NCI-H2171 (cell line): ENCODE measurements at regions not wholly inside any gene's neighbourhood (a gene's known extent, or its start where the extent isn't known, plus 50 kb on each side); places are given as distances from the start of the nearest gene placed in this dataset.

Experiments
- DNase-seq: peaks from one replicate; lab custom pipeline; 2025; lab: John Stamatoyannopoulos, UW

DNA sequence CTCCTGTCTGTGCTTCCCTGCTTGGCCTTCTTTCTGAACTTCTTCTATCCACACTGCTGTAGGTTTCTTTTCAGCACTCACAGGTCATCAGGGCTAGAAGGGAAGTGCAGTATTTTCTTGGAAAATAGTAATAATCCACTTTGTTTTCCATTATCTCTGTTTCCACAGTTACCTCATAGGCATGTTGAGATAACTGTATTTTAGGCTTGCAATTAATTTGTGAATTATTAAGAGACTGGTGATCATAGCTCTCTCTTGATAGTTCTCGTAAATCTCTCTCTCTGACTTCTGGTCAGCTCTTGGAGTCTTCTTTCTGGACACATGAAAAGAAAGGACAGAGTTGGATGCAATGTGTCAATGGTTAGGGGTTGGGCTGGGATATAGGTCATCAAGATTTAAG, 243.6 kb upstream of the IGFBP3 start:
- no peak for DNase-seq

DNA sequence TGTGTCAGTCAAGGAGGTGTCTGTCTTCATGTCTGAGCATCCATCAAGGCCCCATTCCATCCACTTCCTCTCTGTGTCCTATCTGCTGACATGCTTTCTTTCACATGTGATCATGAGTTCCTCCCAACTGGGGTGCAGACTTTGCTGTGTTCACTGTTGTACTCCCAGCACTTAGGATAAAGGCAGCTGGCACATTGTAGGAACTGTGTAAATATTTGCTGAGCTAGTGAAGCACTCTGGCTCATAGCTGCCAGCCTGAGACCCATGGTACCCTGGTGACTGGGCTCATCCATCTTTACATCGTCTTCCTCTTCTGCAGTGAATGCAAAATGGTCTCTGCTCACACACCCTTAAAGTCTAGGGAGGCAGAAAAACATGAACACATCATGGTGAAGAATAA, 242.2 kb upstream of the IGFBP3 start:
- DNase-seq = no peak

DNA sequence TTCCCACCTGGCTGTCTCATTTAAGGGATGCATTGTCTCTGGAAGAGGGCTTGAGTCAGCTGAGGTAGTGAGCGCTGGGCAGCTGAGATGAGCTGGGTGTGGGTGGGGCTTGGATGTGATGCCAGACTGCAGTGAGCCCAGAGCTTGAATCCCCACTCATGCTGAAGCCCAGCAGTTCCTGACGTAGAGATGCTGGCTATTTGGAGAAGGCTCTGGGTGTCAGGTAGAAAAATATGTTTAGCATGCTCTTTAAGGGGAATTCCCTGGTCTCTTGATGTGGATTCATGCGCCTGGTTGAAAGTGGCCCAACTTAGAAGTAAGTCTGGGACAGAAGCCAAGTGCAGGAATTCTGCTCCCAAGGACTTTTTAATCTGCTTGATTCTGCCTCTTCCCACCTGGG, 241.5 kb upstream of the IGFBP3 start:
- DNase-seq = no peak

DNA sequence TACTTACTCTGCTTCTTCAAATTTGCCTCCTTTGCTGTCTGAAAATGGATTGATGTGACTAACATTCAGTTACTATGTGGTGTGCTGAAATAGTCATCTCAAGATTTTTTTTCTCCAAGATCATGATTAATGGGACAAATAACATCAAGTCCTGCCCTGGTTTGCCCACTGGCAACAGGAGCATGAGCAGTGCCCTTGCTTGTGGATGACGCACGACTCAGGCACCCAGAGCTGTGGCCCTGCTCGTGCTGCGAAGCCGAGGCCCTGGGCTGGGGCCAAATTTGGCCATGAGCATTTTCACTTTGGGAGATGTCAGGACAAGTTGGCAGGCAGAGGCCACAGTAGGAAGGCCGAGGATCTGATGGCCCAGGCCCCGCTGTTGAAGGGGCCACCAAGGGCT, 239.8 kb upstream of the IGFBP3 start:
- DNase-seq = no peak

DNA sequence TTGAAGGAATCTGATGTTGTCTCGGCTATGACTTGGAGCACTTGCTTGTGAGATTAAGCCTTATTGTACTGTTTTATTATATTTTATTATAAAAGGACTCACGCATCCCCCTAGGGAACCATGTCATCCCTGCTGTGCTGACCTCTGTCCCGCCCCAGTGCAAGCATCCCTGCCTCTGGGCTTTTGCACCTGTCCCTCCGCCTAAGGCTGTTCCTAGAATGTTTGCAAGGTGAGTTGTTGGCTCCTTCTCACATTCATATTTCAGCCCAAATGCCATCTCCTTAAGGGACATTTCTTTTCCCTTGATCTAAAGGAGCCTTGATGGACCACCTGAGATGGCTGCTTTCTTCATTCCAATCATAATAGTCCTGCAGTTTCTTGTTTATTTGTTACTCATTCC, 236.9 kb upstream of the IGFBP3 start:
- DNase-seq = no peak

DNA sequence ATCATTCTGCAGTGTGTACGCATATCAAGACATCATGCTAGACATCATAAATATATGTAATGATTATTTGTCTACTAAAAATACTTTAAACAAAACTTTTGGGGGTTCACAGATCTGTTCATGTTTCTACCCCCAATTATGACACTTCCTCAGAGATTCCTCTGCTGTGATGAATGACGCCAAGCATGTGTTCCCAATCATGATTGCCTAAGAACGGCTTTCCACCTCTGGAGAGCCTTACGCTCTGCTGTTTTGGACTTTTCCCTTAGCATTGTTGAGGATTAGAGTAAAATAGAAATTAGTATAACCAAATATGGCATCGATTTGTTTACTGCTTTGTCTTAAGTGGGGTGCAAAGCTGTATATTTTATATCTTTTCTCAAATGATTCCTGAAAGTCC, 236.3 kb upstream of the IGFBP3 start:
- DNase-seq = no peak

DNA sequence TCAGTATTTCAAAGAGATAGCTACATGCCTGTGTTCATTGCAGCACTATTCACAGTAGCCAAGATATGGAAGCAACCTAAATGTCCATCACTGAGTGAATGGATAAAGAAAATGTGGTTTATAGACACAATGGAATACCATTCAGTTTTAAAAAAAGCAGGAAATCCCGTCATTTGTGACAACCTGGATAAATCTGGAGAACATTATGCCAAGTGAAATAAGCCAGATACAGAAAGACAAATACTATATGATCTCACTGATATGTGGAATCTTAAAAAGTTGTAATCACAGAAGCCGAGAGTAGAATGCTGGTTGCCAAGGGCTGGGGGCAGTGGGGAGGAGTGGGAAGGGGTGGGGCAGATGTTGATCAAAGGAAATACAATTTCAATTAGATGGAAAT, 235.8 kb upstream of the IGFBP3 start:
- DNase-seq = no peak

DNA sequence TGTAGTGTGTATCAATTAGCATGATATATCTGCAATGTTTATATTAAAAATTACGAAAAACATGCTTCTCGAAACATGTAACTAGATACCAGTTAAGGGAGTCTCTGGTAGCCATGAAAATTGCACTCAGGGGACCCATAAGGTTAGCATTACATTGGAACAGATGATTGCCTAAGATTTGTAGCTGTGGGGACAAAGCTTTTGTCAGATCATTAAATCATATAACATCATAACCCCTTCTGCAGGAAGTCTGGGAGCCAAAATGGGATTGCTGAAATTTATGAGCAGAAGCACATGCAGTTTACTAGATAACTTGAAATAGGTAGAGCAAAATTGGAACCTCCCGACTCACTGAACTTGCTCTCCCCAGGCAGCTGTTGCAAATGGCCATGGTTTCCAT, 235.0 kb upstream of the IGFBP3 start:
- DNase-seq = no peak

DNA sequence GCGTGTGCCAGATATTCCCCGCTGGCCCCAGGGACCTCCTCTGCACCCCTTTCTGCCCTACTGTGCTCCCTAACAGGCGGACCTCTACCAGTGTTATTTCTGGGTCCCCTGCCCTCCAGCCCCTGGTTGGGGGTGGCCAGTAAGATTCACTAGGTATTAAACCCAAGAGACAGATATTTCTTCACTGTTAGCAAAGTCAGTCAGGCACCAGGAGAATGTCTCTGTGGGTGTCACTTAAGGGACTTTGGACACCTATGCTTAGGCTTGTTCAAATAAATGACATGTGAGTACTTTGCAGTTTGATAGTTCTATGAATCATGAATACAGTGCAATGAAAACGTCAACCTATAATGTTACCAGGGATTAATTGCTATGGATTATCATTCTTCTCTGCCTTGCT, 234.3 kb upstream of the IGFBP3 start:
- DNase-seq = no peak

DNA sequence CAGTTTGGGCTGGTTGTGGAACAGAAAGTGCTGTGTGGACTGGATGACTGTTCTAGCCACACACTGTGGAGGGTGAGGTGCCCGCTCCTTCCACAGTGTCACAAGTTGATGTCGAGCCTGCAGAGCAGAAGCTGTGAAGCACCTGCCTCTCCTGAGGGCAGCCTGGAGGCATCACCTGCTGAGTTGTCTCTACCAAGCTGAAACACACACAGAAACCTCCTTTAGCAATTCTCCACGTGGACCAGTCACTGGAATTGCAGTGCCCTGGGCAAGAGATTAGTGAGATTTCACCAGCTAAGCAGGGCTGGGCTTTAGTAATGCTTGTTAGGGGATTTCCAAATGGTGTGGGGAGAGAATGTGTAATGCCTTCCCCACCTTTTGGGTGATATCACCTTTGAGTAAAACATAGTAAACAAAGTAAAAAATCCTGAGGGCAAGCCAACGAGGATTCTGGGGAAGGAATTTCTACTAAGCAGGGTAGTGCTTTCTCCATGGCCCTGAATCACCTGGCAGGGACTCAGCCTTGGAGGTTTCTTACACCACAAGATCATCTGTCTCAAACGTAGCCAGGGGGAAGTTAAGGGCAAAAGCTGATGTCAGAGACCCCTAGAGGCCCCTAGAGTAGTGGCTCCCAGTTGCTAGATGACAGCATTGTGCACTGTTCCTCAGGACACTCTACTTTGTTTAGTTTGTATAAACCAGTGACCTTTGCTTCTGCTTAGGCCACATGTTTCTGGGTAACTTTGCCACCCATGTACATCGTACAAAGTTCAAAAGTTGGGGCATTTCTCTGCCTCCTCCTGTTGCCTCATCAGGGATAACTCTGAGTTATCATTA, 233.1 kb upstream of the IGFBP3 start:
- no peak for DNase-seq

DNA sequence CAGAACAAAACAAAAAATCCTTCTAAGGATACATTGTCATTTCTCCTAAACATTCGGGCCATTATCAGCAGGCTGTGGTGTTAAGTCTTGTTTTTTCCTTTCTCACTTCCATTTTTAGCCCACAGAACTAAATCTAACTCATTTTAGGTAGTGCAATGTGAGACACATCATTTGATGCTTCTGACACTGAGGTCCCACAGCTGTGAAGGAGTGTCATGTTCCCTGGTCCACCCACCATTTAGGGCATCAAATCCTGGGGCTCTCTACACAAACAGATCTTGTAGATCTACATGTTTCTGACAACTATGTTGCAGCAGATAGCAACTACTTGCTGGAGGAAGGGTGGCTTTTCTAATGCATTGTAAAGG, 232.5 kb upstream of the IGFBP3 start:
- no peak for DNase-seq

DNA sequence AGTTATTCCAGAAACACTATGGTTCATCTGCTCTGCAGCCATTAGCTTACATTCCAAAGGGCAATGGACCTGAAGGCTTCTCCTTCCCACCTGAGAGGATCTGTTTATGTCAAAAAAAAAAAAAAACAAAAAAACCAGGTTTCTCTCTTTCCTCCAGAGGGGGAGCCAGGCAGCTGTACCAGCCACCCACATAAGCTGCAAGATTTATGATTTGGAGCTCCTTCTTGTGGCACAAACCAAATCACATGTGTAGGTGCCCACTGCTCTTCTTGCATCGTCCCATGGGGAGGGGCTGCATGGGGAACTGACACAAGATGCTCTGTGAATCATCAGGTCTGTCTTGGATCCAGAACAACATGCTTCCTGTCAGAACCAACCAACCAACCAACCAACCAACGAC, 231.6 kb upstream of the IGFBP3 start:
- no peak for DNase-seq

DNA sequence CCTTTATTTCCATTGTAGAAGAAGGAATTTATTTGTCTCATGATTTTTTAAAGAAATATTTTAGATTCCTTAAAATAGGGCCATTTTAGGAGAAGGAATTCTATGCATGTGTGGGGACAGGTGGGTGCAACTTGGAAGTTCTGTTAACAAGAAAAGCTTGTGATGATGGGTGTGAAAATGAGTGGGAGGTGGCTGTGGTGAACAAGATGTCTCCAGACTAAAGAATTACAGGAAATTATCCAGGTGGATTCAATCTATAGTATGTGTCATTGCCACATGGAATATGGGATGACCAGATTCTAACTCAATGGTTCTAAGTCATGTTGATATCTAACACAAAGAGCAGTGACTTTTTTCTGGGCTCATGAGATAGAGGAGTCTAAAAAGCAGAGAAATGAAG, 229.6 kb upstream of the IGFBP3 start:
- DNase-seq = no peak

DNA sequence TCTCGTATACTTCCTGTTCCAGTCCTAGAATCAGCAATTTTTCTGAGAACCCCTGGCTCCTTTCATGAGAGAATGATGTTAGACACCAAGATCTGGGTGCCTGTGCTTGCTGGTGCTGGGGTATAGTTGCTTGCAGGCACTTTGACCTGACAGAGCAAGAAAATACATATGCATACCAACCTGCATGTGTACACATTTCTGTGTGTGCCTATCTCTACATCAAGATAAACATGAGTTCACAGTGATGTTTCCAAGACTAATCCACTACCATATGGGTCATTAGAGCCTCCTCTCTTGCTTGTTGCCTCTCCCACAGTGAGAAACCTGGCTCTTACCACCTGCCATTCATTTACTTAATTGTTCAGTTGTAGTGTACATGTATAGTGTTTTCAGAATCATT, 229.1 kb upstream of the IGFBP3 start:
- DNase-seq = no peak

DNA sequence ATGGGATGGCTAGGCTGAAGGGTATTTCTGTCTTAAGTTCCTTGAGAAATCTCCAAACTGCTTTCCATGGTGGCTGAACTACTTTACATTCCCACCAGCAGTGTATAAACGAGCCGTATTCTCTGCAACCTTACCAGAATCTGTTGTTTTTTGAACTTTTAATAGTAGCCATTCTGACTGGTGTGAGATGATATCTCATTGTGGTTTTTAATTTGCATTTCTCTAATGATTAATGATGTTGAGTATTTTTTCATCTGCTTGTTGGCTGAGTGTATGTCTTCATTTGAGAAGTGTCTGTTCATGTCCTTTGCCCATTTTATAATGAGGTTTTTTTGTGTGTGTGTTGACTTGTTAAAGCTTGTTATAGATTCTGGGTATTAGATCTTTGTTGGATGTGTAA, 226.8 kb upstream of the IGFBP3 start:
- DNase-seq = no peak

DNA sequence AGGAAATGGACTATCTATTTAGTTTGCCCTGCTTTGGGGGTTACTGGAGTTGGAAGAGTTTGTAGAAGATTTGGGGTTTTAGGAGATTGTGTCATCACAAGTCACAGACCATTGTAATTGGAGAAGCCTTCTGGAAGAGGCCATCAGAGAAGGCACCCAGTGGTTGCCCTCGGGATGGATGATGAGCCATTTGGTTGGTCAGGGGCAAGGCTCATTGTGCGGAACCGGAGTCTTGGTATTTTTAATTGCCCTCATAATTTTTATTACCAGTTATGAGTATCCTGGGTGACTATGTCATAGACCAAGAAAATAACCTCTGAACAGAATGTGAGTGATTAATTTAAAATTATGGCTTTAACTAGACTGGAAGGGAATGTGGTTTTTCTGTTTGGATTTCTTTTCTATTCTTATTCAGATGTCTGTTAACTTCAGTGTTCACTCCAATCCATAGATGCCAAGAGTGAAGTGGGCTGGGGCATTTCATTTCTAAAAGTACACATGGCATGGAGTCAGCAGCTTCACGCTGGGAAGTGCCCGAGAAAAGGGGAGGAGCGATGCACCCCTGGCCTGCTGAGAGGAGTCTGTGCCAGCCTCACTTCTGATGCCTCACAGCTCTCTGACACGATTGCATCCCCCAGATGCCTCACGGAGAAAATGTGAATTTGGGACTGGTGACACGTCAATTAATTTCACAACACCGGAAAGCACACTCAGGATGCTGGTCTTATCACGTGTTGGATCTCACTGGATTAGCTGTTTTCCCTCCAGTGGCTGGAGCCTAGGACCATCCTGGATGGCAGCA, 225.6 kb upstream of the IGFBP3 start:
- DNase-seq = no peak

DNA sequence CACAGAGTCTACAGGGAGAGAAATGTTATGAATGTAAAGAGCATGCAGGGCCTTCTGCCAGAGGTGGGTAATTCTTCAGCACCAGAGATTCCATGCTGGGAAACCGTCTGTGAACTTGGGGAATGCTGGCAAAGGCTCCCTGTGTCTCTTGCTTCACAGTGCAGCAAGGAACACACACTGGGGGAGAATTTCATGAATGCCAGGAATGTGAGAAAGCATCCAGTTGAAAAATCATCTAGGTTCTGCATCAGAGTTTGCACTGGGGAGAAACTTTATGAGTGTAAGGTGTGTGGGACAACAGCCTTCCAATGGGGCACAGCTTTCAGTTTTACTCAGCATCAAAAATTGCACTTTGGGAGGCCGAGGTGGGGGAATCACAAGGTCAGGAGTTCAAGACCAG, 224.3 kb upstream of the IGFBP3 start:
- no peak for DNase-seq

DNA sequence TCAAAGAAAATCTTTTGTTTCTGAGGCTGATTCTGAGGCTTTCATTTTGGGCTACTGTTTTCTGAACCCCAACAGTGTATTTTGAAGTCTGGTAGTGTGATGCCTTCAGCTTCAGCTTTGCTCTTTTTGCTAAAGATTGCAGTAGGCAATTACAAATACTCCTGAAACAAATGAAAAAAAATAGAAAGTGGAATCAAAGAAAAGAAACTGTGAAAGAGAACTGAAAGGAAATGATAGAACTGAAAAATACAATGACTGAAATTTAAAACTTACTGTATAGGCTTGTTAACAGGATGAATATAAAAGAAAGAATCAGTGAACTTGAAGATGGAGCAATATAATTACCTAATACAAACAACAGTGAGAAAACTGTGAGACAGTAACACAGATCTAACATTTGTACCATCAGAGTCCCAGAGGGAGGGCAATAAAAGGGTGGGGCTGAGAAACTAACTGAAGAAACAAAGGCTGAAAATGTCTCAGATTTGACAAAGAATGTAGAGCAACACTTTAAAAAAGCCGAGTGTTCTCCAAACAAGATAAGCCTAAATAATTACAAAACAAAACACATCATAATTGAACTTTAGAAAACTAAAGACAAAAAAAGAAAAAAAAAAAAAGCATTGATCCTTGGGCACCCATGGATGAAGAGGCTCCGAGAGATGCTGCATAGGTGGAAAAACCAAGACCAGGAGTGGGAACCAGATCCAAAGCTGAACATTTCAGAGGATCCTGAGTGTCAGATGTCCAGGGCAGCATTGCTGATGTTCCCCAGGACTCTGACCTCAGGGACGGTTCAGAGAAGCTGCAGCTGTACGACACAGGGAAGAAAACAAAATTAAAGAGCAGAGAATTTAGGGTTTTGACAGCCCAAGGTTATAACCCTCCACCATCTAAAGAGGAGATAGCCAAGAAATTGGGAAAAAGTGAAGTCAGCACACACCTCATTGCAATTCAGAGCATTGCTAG, 223.2 kb upstream of the IGFBP3 start:
- no peak for DNase-seq

DNA sequence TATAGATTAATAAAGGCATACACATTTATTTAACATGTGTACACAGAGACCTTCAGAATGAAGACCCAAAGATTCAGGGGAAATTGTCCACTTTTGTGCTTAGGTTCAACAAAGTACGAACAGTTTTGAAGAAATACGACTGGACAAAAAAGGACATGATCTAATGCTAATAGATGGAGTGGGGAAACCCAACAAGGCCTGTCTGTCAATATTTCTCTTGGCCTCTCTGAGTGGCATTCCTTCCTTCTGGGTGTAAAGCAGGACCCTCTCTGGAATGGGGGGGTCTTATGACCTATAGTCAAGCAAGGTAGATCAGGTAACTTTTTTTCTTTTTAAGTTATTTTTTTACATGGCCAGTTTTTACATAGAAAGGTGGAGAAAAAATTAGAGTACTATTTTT, 222.3 kb upstream of the IGFBP3 start:
- no peak for DNase-seq

DNA sequence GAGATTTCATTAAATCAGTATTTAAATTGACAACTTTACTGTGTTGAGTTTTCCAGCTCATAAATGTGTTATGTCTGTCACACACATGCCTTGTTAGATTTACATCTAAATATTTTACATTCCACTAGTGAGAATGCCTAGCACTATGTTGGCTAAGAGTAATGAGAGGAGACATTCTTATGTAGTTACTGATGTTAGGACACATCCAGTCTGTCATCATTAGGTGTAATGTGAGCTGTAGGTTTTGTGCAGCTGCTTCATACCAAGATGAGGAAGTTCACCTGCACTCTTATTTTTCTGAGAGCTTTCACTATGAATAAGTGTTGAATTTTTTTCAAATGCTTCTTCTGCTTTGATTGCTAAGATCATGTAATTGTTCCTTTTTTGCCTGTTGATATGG, 218.0 kb upstream of the IGFBP3 start:
- no peak for DNase-seq

DNA sequence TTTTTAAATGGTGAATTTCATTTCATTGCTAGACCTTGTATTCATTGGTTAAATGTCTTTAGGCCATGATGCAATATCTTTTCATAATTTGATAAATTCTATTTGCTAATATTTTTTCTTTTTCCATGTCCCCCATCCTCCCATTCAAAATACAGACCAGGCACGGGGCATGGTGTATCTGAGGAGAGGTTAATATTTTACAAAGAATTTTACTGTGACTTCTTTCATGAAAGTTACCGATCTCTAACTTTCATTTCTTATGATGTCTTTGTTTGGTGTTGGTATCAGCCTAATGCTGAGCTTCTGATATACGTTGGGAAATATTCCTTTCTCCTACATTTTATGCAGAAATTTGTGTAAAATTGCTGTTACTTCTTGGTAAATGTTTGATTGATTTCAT, 216.7 kb upstream of the IGFBP3 start:
- DNase-seq = no peak

DNA sequence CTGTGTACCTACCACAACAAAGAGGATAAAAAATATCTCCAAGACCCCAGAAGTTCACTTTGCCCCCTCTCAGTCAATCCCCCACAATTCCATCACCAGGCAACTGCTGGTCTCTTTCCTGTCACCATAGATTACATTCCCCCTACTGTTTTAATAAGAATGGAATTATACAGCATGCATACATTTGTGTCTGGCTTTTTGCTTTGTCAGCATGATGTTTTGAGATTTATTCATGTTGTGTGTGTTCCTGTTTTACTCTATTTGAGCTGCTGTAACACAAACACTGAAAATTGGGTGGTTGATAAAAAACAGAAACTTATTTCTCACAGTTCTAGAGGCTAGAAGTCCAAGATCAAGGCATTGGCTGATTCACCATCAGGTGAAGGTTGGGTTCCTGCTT, 214.5 kb upstream of the IGFBP3 start:
- no peak for DNase-seq

DNA sequence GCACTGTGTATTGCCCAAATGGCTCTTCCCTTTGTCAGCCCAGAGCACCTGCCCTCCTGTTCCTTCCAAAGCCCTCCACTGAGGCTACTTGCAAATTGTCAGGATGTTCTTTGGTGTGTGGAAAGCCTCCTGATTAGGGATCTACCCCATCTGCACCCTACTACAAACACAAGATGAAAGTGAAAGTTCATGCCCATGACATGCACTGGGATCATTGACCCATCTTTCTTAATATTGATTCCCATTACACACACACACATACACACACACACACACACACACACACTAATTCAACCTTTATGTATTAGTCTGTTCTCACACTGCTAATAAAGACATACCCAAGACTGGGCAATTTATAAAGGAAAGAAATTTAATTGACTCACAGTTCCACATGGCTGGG, 213.7 kb upstream of the IGFBP3 start:
- no peak for DNase-seq
